ENCODE measurements at regions not wholly inside any gene's neighbourhood (a gene's known extent, or its start where the extent isn't known, plus 50 kb on each side); places are given as distances from the start of the nearest gene placed in this dataset.

DNA sequence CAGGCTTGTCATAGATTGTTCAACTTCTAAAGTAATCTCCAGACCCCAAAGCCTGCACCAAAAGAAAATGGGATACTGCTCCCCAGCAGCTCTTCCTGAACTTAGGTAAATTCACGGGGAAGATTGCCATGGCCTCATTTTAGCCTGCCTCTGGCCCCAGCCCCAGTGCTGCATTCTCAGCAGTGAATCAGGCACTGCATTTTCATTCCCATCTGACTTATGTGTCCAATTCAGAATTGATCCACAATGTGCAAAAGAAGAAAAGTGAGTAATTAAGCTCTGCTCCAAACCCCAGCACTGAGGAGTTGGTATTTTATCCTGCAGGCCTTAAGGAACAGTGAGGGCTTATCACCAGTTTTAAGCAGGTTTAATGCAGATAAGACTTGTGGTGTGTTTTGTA is 176.4 kb downstream of the KCTD12 start:
- FAIRE-seq (no peak), DNase-seq (no peak)
- Histone ChIP-seq H3K9ac (ENCODE audit: low read length in 3 of 3) (no peak overlapping the region), H3K4me3 (ENCODE audit: low read length in 3 of 3) (no peak overlapping the region), H3K27ac (ENCODE audit: low read depth in 2 of 2, low read length in 2 of 2) (no peak overlapping the region), H3K36me3 (ENCODE audit: control insufficient read depth in 2 of 3, insufficient read depth in 3 of 3, low read length in 3 of 3) (no peaks in the 10 kb centered on the region), H3K9me3 (ENCODE audit: control insufficient read depth in 2 of 3, insufficient read depth in 1 of 3, low read length in 3 of 3) (no peaks in the 10 kb centered on the region), H3K27me3 (ENCODE audit: control insufficient read depth, insufficient read depth, low read length) (no peaks in the 10 kb centered on the region), H3K4me1 (ENCODE audit: control insufficient read depth in 2 of 3, insufficient read depth in 2 of 3, low read depth in 1 of 3, low read length in 3 of 3) (no peaks in the 10 kb centered on the region)
- TF ChIP-seq, protein P1, sequence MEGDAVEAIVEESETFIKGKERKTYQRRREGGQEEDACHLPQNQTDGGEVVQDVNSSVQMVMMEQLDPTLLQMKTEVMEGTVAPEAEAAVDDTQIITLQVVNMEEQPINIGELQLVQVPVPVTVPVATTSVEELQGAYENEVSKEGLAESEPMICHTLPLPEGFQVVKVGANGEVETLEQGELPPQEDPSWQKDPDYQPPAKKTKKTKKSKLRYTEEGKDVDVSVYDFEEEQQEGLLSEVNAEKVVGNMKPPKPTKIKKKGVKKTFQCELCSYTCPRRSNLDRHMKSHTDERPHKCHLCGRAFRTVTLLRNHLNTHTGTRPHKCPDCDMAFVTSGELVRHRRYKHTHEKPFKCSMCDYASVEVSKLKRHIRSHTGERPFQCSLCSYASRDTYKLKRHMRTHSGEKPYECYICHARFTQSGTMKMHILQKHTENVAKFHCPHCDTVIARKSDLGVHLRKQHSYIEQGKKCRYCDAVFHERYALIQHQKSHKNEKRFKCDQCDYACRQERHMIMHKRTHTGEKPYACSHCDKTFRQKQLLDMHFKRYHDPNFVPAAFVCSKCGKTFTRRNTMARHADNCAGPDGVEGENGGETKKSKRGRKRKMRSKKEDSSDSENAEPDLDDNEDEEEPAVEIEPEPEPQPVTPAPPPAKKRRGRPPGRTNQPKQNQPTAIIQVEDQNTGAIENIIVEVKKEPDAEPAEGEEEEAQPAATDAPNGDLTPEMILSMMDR (IDR thresholded peaks at IDR 0.05; ENCODE audit: borderline replicate concordance, extremely low read depth, insufficient read depth), result no peak
- intact Hi-C loops (cut with DNase I), result no loop called here

DNA sequence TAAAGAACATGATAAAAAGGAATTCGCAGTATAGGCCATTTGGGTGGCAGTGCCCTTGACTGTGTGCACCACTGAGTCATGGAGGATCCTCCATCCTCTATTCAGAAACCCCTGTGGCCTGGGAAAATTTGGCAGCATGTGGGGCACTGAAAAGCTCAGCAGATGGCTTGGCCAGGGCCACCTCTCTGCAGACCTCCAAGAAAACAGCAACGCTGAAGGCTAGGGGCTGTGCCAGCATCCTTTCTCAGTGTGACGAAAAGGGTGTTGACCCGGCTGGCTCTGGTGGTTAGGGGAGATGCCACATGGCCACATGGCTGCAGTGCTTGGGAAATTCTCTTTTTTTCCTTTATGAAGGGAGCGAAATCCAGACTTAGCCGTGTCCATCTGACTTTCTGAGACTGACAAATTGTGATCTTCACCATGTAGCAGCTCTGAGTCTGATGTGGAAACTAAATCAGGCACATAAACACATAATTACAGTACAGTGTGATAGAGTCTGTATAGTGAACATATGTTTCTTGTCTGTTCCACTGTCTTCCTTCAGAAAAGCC is 178.0 kb downstream of the KCTD12 start:
- no peak overlapping the region for H3K27ac ChIP-seq (ENCODE audit: low read depth in 2 of 2, low read length in 2 of 2)
- TF ChIP-seq, protein P1 (IDR thresholded peaks at IDR 0.05; ENCODE audit: borderline replicate concordance, extremely low read depth, insufficient read depth), result no peak
- no peaks in the 10 kb centered on the region for H3K36me3 ChIP-seq (ENCODE audit: control insufficient read depth in 2 of 3, insufficient read depth in 3 of 3, low read length in 3 of 3)
- H3K9me3 ChIP-seq (ENCODE audit: control insufficient read depth in 2 of 3, insufficient read depth in 1 of 3, low read length in 3 of 3), result no peaks in the 10 kb centered on the region
- H3K27me3 ChIP-seq (ENCODE audit: control insufficient read depth, insufficient read depth, low read length), result no peaks in the 10 kb centered on the region
- FAIRE-seq, result no peak
- H3K4me3 ChIP-seq (ENCODE audit: low read length in 3 of 3), result no peak overlapping the region
- DNase-seq, result peak in 1 of 5 donors; percentile 7
- intact Hi-C loops (cut with DNase I), result no loop called here
- H3K4me1 ChIP-seq (ENCODE audit: control insufficient read depth in 2 of 3, insufficient read depth in 2 of 3, low read depth in 1 of 3, low read length in 3 of 3), result no peaks in the 10 kb centered on the region
- no peak overlapping the region for H3K9ac ChIP-seq (ENCODE audit: low read length in 3 of 3)

DNA sequence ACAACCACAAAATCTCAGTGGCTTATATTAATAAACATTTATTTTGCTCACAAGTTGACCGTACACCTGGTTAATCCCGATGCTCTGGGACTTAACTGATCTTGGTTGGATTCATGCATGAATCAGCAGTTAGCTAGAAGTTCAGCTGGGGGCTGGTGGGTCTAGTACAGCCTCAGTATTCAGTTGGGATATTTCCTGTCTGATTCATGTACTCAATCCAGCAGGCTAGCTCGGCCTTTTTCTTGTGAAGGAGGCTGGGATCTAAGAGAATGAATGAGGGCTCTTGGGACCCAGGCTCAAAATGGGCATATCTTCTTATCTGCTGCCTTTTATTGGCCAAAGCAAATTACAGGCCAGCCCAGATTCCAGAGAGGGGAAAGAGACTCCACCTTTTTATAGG is 178.8 kb downstream of the KCTD12 start:
- intact Hi-C loops (cut with DNase I), result no loop called here
- Histone ChIP-seq H3K27me3 (ENCODE audit: control insufficient read depth, insufficient read depth, low read length) (no peaks in the 10 kb centered on the region), H3K4me1 (ENCODE audit: control insufficient read depth in 2 of 3, insufficient read depth in 2 of 3, low read depth in 1 of 3, low read length in 3 of 3) (no peaks in the 10 kb centered on the region), H3K27ac (ENCODE audit: low read depth in 2 of 2, low read length in 2 of 2) (no peak overlapping the region), H3K36me3 (ENCODE audit: control insufficient read depth in 2 of 3, insufficient read depth in 3 of 3, low read length in 3 of 3) (no peaks in the 10 kb centered on the region), H3K9me3 (ENCODE audit: control insufficient read depth in 2 of 3, insufficient read depth in 1 of 3, low read length in 3 of 3) (no peaks in the 10 kb centered on the region), H3K9ac (ENCODE audit: low read length in 3 of 3) (no peak overlapping the region), H3K4me3 (ENCODE audit: low read length in 3 of 3) (no peak overlapping the region)
- DNase-seq (no peak), FAIRE-seq (no peak)
- TF ChIP-seq, protein P1 (IDR thresholded peaks at IDR 0.05; ENCODE audit: borderline replicate concordance, extremely low read depth, insufficient read depth), result no peak

Measured in kidney (tissue), 13 donors.